Endothelial cell of umbilical vein (primary cell): ENCODE measurements at regions not wholly inside any gene's neighbourhood (a gene's known extent, or its start where the extent isn't known, plus 50 kb on each side); places are given as distances from the start of the nearest gene placed in this dataset.

Source experiments
- CTCF ChIP-seq, 2 donors: IDR thresholded peaks; 1 replicate in 1 of 2; 2 replicates in 1 of 2; pipeline ENCODE4 v1.5.1; 2011; ENCODE audit warnings: low read length in 2 of 2, mild to moderate bottlenecking in 2 of 2, moderate library complexity in 2 of 2, control low read depth in 1 of 2, inconsistent platforms in 1 of 2, low read depth in 1 of 2; ENCODE audit not compliant: insufficient read depth in 1 of 2; ENCODE audit errors: extremely low read depth in 1 of 2
- MYC ChIP-seq: IDR thresholded peaks from one replicate; pipeline ENCODE4 v1.6.1; 2011; ENCODE audit warnings: mild to moderate bottlenecking, low read depth, low read length
- POLR2A ChIP-seq: IDR thresholded peaks from 2 replicates; pipeline ENCODE4 v1.6.1; 2012; ENCODE audit warnings: low read depth, mild to moderate bottlenecking, control low read depth, low read length
- POLR2AphosphoS5 ChIP-seq: IDR thresholded peaks from 2 replicates; pipeline ENCODE4 v1.6.1; 2012; ENCODE audit warnings: low read depth, mild to moderate bottlenecking, control low read depth, low read length, moderate library complexity; ENCODE audit not compliant: insufficient read depth

- TF ChIP-seq CTCF (IDR thresholded peaks at IDR 0.05; ENCODE audit: extremely low read depth in 1 of 2, insufficient read depth in 1 of 2, low read depth in 1 of 2, low read length in 2 of 2): no peak
- TF ChIP-seq POLR2A: no peak
- no peak for TF ChIP-seq POLR2AphosphoS5
- no peak for TF ChIP-seq MYC
These were observed 96.5 kb downstream of the CYP26B1 start for GRCh38 chr2:72051204-72051603.
